Trophoblast cell (in vitro differentiated cells and primary cell): ENCODE measurements at regions not wholly inside any gene's neighbourhood (a gene's known extent, or its start where the extent isn't known, plus 50 kb on each side); places are given as distances from the start of the nearest gene placed in this dataset.

Experiments used
- DNase-seq, 2 donors: peaks; one replicate each; pipeline ENCODE4 v3.0.0-alpha.2; 2016
- H2AFZ ChIP-seq: 2 replicates; pipeline ENCODE4 v1.6.1; 2013; ENCODE audit warnings: low read length, moderate library complexity, mild to moderate bottlenecking; ENCODE audit not compliant: insufficient read depth, poor library complexity
- H2AK5ac ChIP-seq: 2 replicates; pipeline ENCODE4 v1.6.1; 2013; ENCODE audit warnings: mild to moderate bottlenecking, low read length
- H2BK120ac ChIP-seq: 2 replicates; pipeline ENCODE4 v1.6.1; 2013; ENCODE audit warnings: low read length, mild to moderate bottlenecking, moderate library complexity; ENCODE audit not compliant: insufficient read depth, poor library complexity
- H2BK12ac ChIP-seq: 2 replicates; pipeline ENCODE4 v1.6.1; 2013; ENCODE audit warnings: mild to moderate bottlenecking, low read length, moderate library complexity
- H2BK5ac ChIP-seq: 2 replicates; pipeline ENCODE4 v1.6.1; 2013; ENCODE audit warnings: low read length, low read depth, moderate library complexity, mild to moderate bottlenecking; ENCODE audit not compliant: poor library complexity
- H3K14ac ChIP-seq: 2 replicates; pipeline ENCODE4 v1.6.1; 2013; ENCODE audit warnings: mild to moderate bottlenecking, low read length
- H3K18ac ChIP-seq: 2 replicates; pipeline ENCODE4 v1.6.1; 2013; ENCODE audit warnings: mild to moderate bottlenecking, low read length
- H3K23ac ChIP-seq: 2 replicates; pipeline ENCODE4 v1.6.1; 2013; ENCODE audit warnings: low read length
- H3K27ac ChIP-seq: 2 replicates; pipeline ENCODE4 v1.5.1; 2013; ENCODE audit warnings: low read depth, mild to moderate bottlenecking, inconsistent platforms, low read length, moderate library complexity
- H3K27me3 ChIP-seq: 2 replicates; pipeline ENCODE4 v1.6.1; 2013; ENCODE audit warnings: inconsistent platforms, mild to moderate bottlenecking, low read length, moderate library complexity; ENCODE audit not compliant: insufficient read depth
- H3K36me3 ChIP-seq, 2 experiments: 1 replicate in 1 of 2; 2 replicates in 1 of 2; pipeline ENCODE4 v1.6.1; 2013; ENCODE audit warnings: low read length in 2 of 2, mild to moderate bottlenecking in 2 of 2, moderate library complexity in 1 of 2; ENCODE audit not compliant: insufficient read depth in 2 of 2, control insufficient read depth in 1 of 2
- H3K4ac ChIP-seq: 2 replicates; pipeline ENCODE4 v1.6.1; 2013; ENCODE audit warnings: low read depth, mild to moderate bottlenecking, low read length, moderate library complexity
- H3K4me1 ChIP-seq, 2 experiments: 1 replicate in 1 of 2; 2 replicates in 1 of 2; pipeline ENCODE4 v1.6.1; 2013; ENCODE audit warnings: low read length in 2 of 2, mild to moderate bottlenecking in 2 of 2, moderate library complexity in 1 of 2; ENCODE audit not compliant: insufficient read depth in 2 of 2, control insufficient read depth in 1 of 2
- H3K4me2 ChIP-seq: 2 replicates; pipeline ENCODE4 v1.6.1; 2013; ENCODE audit warnings: inconsistent platforms, mild to moderate bottlenecking, low read length, moderate library complexity
- H3K4me3 ChIP-seq: 2 replicates; pipeline ENCODE4 v1.5.1; 2013; ENCODE audit warnings: mild to moderate bottlenecking, low read depth, low read length, inconsistent platforms
- H3K79me1 ChIP-seq: one replicate; pipeline ENCODE4 v1.6.1; 2013; ENCODE audit warnings: low read length
- H3K79me2 ChIP-seq: 2 replicates; pipeline ENCODE4 v1.6.1; 2013; ENCODE audit warnings: low read length, mild to moderate bottlenecking; ENCODE audit not compliant: control insufficient read depth, insufficient read depth, poor library complexity
- H3K9ac ChIP-seq: 2 replicates; pipeline ENCODE4 v1.6.1; 2013; ENCODE audit warnings: mild to moderate bottlenecking, low read length
- H3K9me3 ChIP-seq: 2 replicates; pipeline ENCODE4 v1.6.1; 2013; ENCODE audit warnings: low read depth, mild to moderate bottlenecking, control low read depth, inconsistent platforms, low read length; ENCODE audit not compliant: insufficient read depth
- H4K12ac ChIP-seq: 2 replicates; pipeline ENCODE4 v1.6.1; 2013; ENCODE audit warnings: low read depth, mild to moderate bottlenecking, low read length, moderate library complexity
- H4K8ac ChIP-seq: 2 replicates; pipeline ENCODE4 v1.6.1; 2013; ENCODE audit warnings: low read depth, mild to moderate bottlenecking, low read length, moderate library complexity
- H4K91ac ChIP-seq: one replicate; pipeline ENCODE4 v1.6.1; 2013; ENCODE audit warnings: low read depth, mild to moderate bottlenecking, low read length, moderate library complexity
- WGBS: extraction: QIAGEN DNeasy Blood & Tissue Kit; methylation state at CpG from one replicate; pipeline ENCODE4 v1.1.7; 2013; ENCODE audit warnings: missing lambda C conversion rate; ENCODE audit not compliant: insufficient read length, insufficient coverage; ENCODE audit errors: extremely low coverage; 5-methylcytosine and 5-hydroxymethylcytosine counted together

DNA sequence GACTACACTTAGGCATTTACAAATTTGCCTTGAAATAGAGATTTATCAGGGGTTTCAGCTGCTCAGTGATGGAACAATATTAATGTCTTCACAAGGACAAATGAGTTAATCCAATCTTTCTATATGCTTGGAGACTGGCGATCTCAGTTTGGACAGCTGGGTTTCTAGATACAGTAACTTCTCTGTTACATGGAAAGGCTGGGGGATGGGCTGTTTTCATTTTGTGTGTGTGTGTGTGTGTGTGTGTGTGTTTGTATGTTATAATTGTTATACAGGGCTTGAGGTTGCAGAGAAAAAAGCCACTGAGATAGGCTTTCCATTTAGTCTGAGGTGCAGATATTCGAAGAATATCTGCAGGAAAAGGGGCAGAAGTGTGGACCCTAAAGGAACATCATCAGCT lies 359.3 kb upstream of the SALL1 start:
- Histone ChIP-seq H4K8ac (no peak overlapping the region), H3K18ac (no peak overlapping the region), H3K14ac (no peak overlapping the region), H3K36me3 (no peaks in the 10 kb centered on the region), H3K27me3 (no peaks in the 10 kb centered on the region), H3K4me2 (no peak overlapping the region), H4K91ac (no peak overlapping the region), H2AFZ (no peak overlapping the region), H3K79me2 (no peaks in the 10 kb centered on the region), H3K23ac (no peak overlapping the region), H3K4ac (no peak overlapping the region), H2BK12ac (no peak overlapping the region), H3K27ac (no peak overlapping the region), H2BK120ac (no peak overlapping the region), H3K9me3 (peaks cover 2% of the 10 kb centered on the region), H3K79me1 (no peaks in the 10 kb centered on the region), H2BK5ac (no peak overlapping the region), H3K4me1 (no peaks in the 10 kb centered on the region), H4K12ac (no peak overlapping the region), H3K9ac (no peak overlapping the region), H2AK5ac (no peak overlapping the region), H3K4me3 (no peak overlapping the region)
- DNase-seq, result no peak
- WGBS, result no CpG with 5 or more reads among the region's 2 CpGs

DNA sequence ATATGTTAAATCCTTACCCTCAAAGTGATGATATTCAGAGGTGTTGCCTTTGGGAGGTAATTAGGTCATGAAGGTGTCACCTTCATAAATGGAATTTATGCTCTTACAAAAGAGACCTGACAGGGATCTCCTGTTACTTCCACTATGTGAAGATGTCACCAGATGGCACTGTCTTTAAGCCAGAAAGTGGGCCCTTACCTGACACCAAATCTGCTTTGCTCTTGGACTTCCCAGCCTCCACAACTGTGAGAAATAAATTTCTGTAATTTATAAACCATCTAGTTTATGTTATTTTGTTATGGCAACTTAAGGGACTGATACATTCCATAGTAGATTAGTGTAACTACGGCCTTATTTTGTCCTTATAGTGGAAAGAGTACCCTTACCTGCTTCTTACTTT lies 358.3 kb upstream of the SALL1 start:
- H4K12ac ChIP-seq, result no peak overlapping the region
- WGBS, result no CpG with 5 or more reads among the region's 1 CpG

DNA sequence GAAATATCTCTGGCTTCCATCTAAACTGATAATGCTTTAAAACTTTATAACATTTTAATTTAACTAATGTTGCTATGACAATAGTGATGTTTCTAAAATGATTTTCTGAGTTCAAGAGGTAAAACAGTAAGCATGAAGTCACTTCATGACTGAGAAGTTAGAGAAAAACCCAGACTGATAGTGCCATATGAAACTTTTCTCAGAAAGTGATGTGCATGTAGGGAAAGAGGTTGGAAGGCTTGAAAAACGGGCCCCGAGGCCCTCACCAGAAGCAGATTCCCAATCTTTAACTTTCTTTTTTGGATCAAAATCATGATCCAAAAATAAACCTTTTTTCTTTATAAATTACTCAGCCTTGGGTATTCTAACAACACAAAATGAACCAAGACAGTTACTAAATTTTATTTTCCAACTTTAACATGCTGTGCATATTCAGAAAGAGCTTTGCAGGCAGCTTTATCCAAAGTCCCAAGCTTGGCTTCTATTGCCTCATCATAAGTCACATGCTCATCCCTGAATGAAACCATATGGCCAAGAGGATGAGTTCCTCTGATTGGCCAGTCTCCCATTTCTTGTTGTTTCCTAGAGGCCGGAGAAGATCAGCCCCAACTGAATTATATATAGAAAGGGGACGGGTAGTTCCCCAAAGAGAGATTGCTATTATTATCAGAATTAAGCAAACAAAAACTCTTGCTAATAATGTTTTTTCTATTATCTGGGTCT lies 357.6 kb upstream of the SALL1 start:
- Histone ChIP-seq H4K12ac (no peak overlapping the region), H2BK5ac (no peak overlapping the region), H3K4me3 (no peak overlapping the region), H3K4me1 (no peaks in the 10 kb centered on the region), H3K9ac (no peak overlapping the region), H3K18ac (no peak overlapping the region), H3K79me1 (no peaks in the 10 kb centered on the region), H4K8ac (no peak overlapping the region), H3K14ac (no peak overlapping the region), H2AFZ (no peak overlapping the region), H3K27ac (no peak overlapping the region), H3K4me2 (no peak overlapping the region), H4K91ac (no peak overlapping the region), H3K27me3 (no peaks in the 10 kb centered on the region), H2AK5ac (no peak overlapping the region), H3K79me2 (no peaks in the 10 kb centered on the region), H3K4ac (no peak overlapping the region), H2BK12ac (no peak overlapping the region), H3K9me3 (peaks cover 2% of the 10 kb centered on the region), H3K36me3 (no peaks in the 10 kb centered on the region), H2BK120ac (no peak overlapping the region), H3K23ac (no peak overlapping the region)
- no CpG with 5 or more reads among the region's 4 CpGs for WGBS
- DNase-seq, result no peak

More for the DNA sequence above, 358.3 kb upstream of the SALL1 start:
- Histone ChIP-seq H3K14ac (no peak overlapping the region), H4K8ac (no peak overlapping the region), H3K79me2 (no peaks in the 10 kb centered on the region), H3K23ac (no peak overlapping the region), H3K18ac (no peak overlapping the region), H3K4me2 (no peak overlapping the region), H3K4me1 (no peaks in the 10 kb centered on the region), H2BK12ac (no peak overlapping the region), H3K4me3 (no peak overlapping the region), H3K4ac (no peak overlapping the region), H2BK5ac (no peak overlapping the region), H3K9ac (no peak overlapping the region), H3K79me1 (no peaks in the 10 kb centered on the region), H3K36me3 (no peaks in the 10 kb centered on the region), H2AFZ (no peak overlapping the region), H4K91ac (no peak overlapping the region), H2AK5ac (no peak overlapping the region), H2BK120ac (no peak overlapping the region), H3K27ac (no peak overlapping the region), H3K27me3 (no peaks in the 10 kb centered on the region), H3K9me3 (peaks cover 2% of the 10 kb centered on the region)
- no peak for DNase-seq

DNA sequence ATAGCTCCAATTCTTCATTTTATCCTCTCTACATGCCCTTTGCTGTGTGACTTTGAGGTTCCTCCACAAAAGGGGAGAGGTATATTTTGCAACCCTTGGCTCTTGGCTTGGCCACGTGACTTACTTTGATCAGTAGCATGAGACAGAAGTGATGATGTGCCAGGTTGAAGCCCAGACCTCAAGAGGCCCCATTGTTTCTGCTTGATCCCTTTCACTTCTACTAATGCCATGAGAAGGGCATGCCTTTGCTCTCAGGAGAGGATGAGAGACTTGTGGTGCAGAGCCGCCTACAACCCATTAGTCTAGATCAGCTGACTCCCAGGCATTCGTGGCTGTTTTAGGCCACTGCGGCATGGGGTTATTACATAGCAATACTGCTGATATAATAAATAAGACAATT lies 356.2 kb upstream of the SALL1 start:
- Histone ChIP-seq H2AK5ac (no peak overlapping the region), H3K79me2 (no peaks in the 10 kb centered on the region), H3K27ac (no peak overlapping the region), H2BK12ac (no peak overlapping the region), H3K27me3 (no peaks in the 10 kb centered on the region), H3K9ac (no peak overlapping the region), H3K14ac (no peak overlapping the region), H3K36me3 (no peaks in the 10 kb centered on the region), H2BK5ac (no peak overlapping the region), H2AFZ (no peak overlapping the region), H3K18ac (no peak overlapping the region), H3K4me2 (no peak overlapping the region), H3K4me3 (no peak overlapping the region), H3K23ac (no peak overlapping the region), H3K4me1 (no peaks in the 10 kb centered on the region), H4K8ac (no peak overlapping the region), H4K12ac (no peak overlapping the region), H3K9me3 (peaks cover 2% of the 10 kb centered on the region), H2BK120ac (no peak overlapping the region), H3K79me1 (no peaks in the 10 kb centered on the region), H4K91ac (no peak overlapping the region), H3K4ac (no peak overlapping the region)
- DNase-seq, result no peak
- no CpG with 5 or more reads among the region's 4 CpGs for WGBS
